Esophagus mucosa (tissue), 1 donor: ENCODE measurements at regions not wholly inside any gene's neighbourhood (a gene's known extent, or its start where the extent isn't known, plus 50 kb on each side); places are given as distances from the start of the nearest gene placed in this dataset.
"Not testable (repeated sequence)": the region's sequence is repeated elsewhere in the genome, so short reads cannot be mapped to it uniquely, and the experiment has no call there.

ENCODE experiments used
- ATAC-seq: fragments of 200-7000 bp; cut with Tn5 transposase; one replicate; pipeline ENCODE4 v1.9.1; 2020
- donor health status: DM: yes; HTN: yes; CAD: no.

GRCh38 chr11:28966951-28967350, 858.8 kb downstream of the METTL15 start:
- ATAC-seq, result no peak

- no peak for ATAC-seq
Observed at GRCh38 chr11:28965819-28966218, 857.6 kb downstream of the METTL15 start.

DNA sequence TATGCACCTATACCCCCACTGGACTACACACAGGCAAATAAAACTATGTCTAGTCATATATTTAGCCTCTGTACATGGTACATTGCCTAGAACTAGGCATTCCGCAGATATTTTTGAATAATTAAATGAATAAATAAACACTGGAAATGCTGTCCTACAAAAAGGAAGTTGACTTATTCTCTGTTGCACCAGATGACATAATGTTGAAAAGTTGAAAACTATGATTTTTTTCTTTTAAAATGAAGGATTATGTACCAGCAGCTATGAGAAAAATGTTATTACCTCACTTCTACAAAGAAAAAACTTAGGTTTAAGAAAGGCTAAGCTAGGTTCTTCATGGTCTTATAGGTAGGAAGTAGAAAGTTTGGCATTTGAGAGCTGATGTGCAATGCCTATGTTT, 856.6 kb downstream of the METTL15 start:
- no peak for ATAC-seq

DNA sequence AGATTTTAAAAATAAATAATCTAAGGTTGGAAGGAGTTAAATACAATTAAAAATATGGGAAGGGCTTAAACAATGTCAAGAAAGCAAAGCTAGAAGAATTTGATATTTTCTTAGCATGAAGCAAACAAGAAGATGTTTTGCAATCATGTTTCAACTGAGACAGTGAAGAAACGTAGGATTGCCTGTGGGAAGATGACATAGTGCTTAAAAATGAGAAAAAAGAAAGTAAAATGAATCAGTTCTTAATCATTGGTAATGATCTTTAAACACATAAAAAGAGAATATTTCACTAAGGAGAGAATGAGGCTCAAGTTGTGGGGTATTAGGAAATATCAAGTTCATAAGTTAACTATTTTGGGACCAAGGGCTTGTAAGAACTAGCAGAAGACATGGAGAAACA, 855.0 kb downstream of the METTL15 start:
- no peak for ATAC-seq

GRCh38 chr11:28962502-28962901, 854.3 kb downstream of the METTL15 start:
- ATAC-seq, result no peak

- ATAC-seq, result no peak
Observed at GRCh38 chr11:28961726-28962125, 853.5 kb downstream of the METTL15 start.

DNA sequence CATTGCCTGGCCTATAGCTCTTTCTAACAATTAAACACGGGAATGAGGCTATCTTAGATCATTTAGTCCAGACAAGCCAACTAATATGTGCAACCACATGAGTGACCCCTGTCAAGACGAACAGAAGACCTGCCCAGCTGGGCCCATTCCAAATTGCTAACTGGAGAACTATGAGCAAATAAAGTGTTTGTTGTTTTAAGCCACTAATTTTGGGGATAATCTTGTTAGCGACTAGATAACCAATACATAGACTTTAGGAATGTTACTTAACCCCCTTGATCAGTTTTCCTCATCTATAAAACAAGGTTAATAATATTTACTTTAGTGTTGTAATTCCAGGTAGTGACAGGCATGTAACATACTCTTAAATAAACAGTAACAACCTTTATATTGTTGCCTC, 848.3 kb downstream of the METTL15 start:
- no peak for ATAC-seq

DNA sequence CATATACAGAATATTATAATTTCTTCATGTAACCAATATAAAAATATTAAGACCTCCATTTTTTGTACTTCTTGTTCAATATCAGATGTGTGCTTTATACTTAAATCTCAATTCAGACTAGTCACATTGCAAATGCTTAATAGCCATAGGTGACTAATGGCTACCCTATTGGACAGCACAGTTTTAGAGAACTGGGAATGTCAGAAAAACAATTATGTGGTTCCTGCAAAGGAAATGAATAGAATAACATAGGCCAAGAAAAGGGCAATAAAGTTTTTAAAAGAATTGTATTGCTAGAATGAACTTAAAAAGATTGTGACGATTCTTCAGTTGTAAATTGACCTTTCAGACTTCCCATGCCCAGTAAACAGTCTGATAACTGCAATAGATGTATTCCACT, 843.0 kb downstream of the METTL15 start:
- ATAC-seq, result no peak

- no peak for ATAC-seq
Observed at GRCh38 chr11:28939381-28939780, 831.2 kb downstream of the METTL15 start.

DNA sequence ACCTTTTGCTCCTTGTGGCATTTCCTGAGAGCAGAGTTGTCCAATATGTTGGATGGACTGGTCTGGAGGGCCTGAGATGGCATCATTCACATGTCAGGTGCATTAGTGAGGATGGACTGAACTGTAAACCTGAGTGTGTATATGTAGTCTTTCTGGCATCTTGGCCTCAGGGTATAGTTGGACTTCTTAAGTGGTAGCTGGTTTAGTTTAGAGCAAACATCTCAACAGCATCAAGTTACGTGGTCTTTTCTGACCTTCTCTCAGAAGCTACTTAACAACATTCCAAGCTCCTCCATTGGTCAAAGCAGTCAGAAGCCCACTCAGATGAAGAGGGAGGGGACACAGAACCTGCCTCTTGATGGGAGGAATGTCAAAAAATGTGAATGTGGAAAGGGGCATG, 829.9 kb downstream of the METTL15 start:
- no peak for ATAC-seq

DNA sequence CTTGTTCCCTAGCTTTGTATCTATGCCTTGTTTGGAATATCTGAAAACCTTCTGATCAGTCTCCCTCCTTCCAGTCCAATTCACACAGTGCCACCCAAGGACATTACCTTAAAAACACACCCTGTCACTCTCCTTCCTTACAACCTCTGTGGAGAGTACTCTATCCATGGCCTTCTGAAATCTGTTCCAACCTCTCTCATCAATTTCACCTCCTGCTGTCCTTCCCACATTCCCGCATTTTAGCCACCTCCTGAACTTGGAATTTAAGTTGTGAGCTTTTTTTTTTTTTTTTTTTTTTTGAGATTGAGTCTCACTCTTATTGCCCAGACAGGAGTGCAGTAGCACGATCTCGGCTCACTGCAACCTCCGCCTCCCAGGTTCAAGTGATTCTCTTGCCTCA, 824.8 kb downstream of the METTL15 start:
- ATAC-seq, result no peak

GRCh38 chr11:28924004-28924403, 815.8 kb downstream of the METTL15 start:
- ATAC-seq, result no peak

GRCh38 chr11:28922386-28922981, 814.3 kb downstream of the METTL15 start:
- no peak for ATAC-seq

DNA sequence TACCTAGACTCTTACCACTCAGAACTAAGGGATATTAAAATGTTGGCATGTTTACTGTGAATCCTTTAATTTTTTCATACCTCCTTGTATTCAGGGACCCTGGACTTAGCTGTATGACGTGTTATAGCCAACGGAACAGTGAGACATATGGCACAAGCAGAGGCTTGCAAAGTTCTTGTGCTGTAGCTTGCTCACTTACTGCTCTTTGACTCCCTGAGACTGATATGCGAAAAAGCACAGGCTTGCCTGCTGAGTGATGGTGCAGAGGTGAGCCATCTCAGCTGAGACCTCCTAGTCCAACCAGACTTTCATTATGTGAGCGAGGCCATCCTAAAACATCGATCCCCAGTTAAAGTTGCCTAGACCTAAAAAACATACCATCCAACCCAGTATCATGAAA, 811.0 kb downstream of the METTL15 start:
- no peak for ATAC-seq

DNA sequence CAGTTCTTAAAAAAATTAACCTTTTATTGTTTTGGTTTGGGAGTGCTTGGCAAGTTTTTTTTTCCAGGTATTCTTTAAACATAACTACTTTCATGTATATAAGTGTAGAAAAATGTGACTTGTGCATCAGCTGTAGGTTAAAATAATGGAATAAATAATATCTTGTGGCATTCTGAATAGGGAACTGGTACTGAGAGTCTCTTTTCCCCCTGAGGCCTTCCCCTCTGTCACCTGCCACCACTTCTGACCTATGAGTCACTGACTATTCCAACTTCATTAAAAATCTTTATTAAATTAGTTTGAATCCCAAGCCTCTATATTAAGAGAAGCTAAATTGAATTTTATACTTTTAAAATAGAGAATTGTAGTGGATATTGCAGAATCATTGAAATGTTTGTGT, 805.7 kb downstream of the METTL15 start:
- no peak for ATAC-seq

DNA sequence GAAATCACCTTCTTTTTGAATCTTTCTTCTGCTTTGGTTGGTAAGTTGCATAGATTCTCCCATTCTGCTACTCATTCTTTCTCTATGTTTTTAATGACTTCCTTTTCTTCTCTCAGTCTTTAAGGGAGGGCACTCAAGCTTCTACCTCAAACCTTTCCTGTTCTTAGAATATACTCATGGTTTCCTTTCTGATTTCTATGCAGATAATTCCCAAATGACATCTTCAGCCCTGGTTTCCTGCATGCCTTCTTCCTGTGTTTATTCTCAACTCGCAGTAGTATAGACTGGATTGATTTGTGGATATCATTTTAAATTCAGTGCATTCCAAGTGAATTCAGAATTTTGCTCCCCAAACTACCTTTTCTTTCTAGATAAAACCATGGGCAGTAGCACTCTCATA, 803.6 kb downstream of the METTL15 start:
- no peak for ATAC-seq

DNA sequence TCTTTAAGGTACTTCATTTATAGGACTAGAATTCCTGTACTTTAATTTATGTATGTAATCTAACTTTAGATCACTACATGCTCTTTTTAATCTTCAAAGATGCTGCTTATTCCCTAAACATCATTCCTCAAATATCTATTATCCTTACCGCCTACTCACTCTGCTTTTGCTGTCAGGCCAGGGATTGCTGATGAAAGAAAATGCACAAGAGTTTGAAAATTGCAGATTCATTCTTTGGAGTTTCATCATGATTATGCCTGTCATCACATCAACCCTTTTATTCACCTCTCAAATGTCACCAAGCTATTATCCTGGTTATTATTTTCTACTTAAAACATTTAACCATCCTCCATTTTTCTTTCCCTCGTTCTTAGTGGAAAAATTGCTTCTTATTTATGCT, 802.7 kb downstream of the METTL15 start:
- ATAC-seq, result no peak

GRCh38 chr11:28903716-28904115, 795.5 kb downstream of the METTL15 start:
- ATAC-seq, result no peak

- ATAC-seq, result no peak
Observed at GRCh38 chr11:28900427-28900826, 792.2 kb downstream of the METTL15 start.

DNA sequence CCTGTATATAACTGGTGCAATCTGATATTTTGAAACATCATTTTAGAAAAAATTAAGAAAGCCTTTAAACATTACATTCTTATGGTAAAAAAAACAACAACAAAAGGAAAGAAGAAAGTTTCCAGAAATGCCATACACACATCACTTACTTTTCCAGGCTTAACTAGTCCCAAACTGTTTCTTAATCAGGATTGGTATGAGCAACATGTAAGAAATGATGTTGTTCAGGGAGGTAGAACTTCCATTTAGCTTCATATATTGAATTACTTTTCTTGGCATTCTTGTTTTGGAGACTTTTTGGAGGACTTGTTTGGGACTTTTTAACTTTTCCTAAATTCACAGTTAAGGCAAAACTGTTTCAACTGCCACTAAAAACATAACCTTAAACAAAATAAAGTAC, 791.5 kb downstream of the METTL15 start:
- ATAC-seq, result no peak

- ATAC-seq, result not testable (repeated sequence)
Observed at GRCh38 chr11:28890601-28891040, 782.4 kb downstream of the METTL15 start.

DNA sequence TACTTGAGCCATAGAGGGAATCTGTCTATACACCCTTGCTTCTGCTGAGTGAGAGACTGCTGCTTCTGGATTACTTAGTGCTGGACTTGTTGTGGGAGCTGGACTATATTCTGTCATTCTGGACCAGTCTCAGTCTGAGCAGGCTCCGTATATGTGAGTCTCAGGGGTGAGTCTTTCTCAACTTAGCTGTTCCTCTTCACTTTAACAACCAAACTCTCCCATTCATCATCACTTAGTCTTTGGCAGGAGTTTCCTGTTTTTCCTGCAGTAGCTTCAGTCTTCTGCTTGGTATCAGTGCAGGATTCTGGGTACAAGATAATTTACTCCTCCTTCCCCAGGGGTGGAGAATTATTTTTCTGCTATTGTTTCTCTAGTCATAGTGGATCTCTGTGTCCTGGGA, 779.5 kb downstream of the METTL15 start:
- no peak for ATAC-seq

- no peak for ATAC-seq
Observed at GRCh38 chr11:28879869-28880268, 771.7 kb downstream of the METTL15 start.

DNA sequence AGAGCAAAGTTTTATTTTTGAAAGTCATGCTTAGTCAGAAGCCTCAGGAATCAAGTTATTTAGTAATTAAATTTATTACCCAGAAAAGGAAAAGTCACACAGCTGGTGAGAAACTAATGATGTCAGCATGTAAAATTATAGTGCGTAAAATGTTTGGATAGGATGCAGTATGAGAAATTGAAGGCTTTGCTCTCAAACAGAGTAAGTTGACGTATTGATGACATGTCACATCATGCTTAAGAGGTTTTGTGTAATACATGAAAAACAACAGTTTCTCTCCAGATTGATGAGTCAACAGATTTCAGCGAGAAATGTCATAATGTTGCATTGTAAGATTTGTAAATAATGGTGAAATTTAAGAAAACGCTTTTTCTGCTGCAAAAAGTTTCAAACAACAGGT, 769.8 kb downstream of the METTL15 start:
- ATAC-seq, result no peak

DNA sequence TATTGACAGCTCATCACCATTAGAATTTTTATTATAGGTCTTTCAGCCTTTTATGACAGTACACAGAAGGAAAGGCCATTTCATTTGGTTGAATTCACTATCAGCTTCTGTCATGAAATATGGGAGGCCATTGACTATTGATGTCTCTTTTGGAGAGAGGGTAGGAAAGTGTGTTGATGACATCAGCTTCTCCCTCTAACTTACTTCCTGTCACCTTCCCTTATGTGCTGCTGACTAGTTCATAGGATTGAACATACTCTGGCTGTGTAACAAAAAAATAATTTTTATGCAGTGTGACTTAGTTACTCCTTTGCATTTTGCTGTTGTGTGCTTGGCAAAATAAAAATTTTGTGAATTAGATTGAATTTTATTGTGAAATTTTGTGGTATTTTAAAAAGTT, 769.2 kb downstream of the METTL15 start:
- no peak for ATAC-seq
